A673 (cell line): ENCODE measurements at regions not wholly inside any gene's neighbourhood (a gene's known extent, or its start where the extent isn't known, plus 50 kb on each side); places are given as distances from the start of the nearest gene placed in this dataset.
"Not testable (repeated sequence)": the region's sequence is repeated elsewhere in the genome, so short reads cannot be mapped to it uniquely, and the experiment has no call there.

Experiments used
- BruUV-seq: library from RNA; stranded (reverse); fragments of 400-500 nt; replicated peaks from 2 replicates; lab custom pipeline; 2021; lab: Mats Ljungman, UMichigan
- CTCF ChIA-PET: fragments of 300-600 bp; sonication (Branson Sonifier 250); formaldehyde crosslinking; loops from one replicate; lab custom pipeline; 2022; ENCODE audit warnings: antibody characterized with exemption; lab: Charles Lee
- POLR2A ChIA-PET: fragments of 300-600 bp; sonication (Branson Sonifier 250); formaldehyde crosslinking; loops from one replicate; lab custom pipeline; 2022; ENCODE audit warnings: antibody characterized with exemption; ENCODE audit not compliant: low non-redundant PET; lab: Charles Lee
- DNase-seq: peaks from one replicate; pipeline ENCODE4 v3.0.0-alpha.2; 2015; ENCODE audit warnings: low spot score
- H3K27ac ChIP-seq: fragments of 200-600 bp; sonication (generic); 2 replicates; pipeline ENCODE4 v1.5.1; 2016; ENCODE audit warnings: mixed run types, low read depth, mild to moderate bottlenecking, mixed read lengths, antibody characterized with exemption, low read length; ENCODE audit not compliant: poor library complexity, severe bottlenecking
- H3K27me3 ChIP-seq: fragments of 200-600 bp; sonication (generic); replicated peaks from 2 replicates; pipeline ENCODE4 v1.6.1; 2017; ENCODE audit warnings: mixed run types, low read depth, mild to moderate bottlenecking, mixed read lengths, antibody characterized with exemption, low read length; ENCODE audit not compliant: insufficient read depth, poor library complexity
- H3K36me3 ChIP-seq: fragments of 200-600 bp; sonication (generic); 2 replicates; pipeline ENCODE4 v1.6.1; 2016; ENCODE audit warnings: mixed run types, mild to moderate bottlenecking, mixed read lengths, antibody characterized with exemption, low read length; ENCODE audit not compliant: insufficient read depth, poor library complexity, severe bottlenecking
- H3K4me1 ChIP-seq: fragments of 200-600 bp; sonication (generic); 2 replicates; pipeline ENCODE4 v1.6.1; 2017; ENCODE audit warnings: mixed run types, mild to moderate bottlenecking, mixed read lengths, antibody characterized with exemption, low read length; ENCODE audit not compliant: insufficient read depth, poor library complexity, severe bottlenecking
- H3K4me3 ChIP-seq: fragments of 200-600 bp; sonication (generic); 2 replicates; pipeline ENCODE4 v1.5.1; 2016; ENCODE audit warnings: low read depth, mixed run types, mild to moderate bottlenecking, mixed read lengths, low read length; ENCODE audit not compliant: poor library complexity, severe bottlenecking
- H3K9me3 ChIP-seq: fragments of 200-600 bp; sonication (generic); 2 replicates; pipeline ENCODE4 v1.6.1; 2016; ENCODE audit warnings: mixed run types, low read depth, mild to moderate bottlenecking, mixed read lengths, antibody characterized with exemption, low read length; ENCODE audit not compliant: poor library complexity, severe bottlenecking
- EZH2 ChIP-seq: fragments of 200-600 bp; sonication (generic); IDR thresholded peaks from 2 replicates; pipeline ENCODE4 v1.6.1; 2017; ENCODE audit warnings: borderline replicate concordance, low read depth, mild to moderate bottlenecking, mixed read lengths, antibody characterized with exemption, low read length; ENCODE audit not compliant: poor library complexity, severe bottlenecking
- intact Hi-C: fragments of 100-400 bp; cut with micrococcal nuclease; formaldehyde crosslinking; loops from one replicate; pipeline ENCODE4 v1.10.0; 2022; ENCODE audit not compliant: unreplicated experiment
- TF ChIP-seq, protein P1 (sequence below): fragments of 300-800, 200-600 bp; sonication (generic); conservative IDR thresholded peaks from 2 replicates; pipeline ENCODE4 v1.5.1; 2017; ENCODE audit warnings: low read depth, mild to moderate bottlenecking, antibody characterized with exemption, low read length, moderate library complexity, mixed read lengths

DNA sequence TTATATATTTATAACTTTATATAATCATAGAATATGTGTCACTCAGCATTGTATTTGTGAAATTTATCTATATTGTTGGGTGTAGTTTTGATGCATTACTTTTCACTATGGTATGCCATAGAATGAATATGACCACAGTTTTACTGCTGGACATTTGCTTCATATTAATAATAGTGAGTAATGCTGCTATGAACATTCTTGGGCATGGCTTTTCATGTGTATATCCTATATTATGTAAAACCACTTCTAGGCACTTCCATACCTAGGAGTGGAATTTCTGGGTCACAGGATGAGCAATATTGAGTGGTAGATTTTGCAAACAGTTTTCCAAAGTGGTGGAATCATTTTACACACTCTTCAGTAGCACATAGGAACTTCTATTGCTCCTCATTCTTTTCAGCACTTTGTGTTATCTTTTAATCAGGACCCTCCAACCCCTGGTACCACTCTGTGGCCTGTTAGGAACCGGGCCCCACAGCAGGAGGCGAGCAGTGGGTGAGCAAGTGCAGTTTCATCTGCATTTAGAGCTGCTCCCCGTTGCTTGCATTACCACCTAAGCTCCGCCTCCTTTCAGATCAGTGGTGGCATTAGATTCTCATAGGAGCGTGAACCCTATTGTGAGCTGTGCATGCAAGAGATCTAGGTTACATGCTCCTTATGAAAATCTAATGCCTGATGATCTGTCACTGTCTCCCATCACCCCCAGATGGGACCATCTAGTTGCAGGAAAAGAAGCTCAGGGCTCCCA is 56.0 kb upstream of the CNIH3 start:
- no TSS peak for BruUV-seq
- POLR2A ChIA-PET = no interaction called here
- H3K27ac ChIP-seq = no peak overlapping the region
- H3K36me3 ChIP-seq = no peaks in the 10 kb centered on the region
- H3K4me3 ChIP-seq = no peak overlapping the region
- H3K4me1 ChIP-seq = no peaks in the 10 kb centered on the region
- DNase-seq = no peak
- TF ChIP-seq EZH2 = no peak
- TF ChIP-seq, protein P1, sequence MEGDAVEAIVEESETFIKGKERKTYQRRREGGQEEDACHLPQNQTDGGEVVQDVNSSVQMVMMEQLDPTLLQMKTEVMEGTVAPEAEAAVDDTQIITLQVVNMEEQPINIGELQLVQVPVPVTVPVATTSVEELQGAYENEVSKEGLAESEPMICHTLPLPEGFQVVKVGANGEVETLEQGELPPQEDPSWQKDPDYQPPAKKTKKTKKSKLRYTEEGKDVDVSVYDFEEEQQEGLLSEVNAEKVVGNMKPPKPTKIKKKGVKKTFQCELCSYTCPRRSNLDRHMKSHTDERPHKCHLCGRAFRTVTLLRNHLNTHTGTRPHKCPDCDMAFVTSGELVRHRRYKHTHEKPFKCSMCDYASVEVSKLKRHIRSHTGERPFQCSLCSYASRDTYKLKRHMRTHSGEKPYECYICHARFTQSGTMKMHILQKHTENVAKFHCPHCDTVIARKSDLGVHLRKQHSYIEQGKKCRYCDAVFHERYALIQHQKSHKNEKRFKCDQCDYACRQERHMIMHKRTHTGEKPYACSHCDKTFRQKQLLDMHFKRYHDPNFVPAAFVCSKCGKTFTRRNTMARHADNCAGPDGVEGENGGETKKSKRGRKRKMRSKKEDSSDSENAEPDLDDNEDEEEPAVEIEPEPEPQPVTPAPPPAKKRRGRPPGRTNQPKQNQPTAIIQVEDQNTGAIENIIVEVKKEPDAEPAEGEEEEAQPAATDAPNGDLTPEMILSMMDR = no peak
- intact Hi-C loops = no loop called here
- no peaks in the 10 kb centered on the region for H3K9me3 ChIP-seq
- H3K27me3 ChIP-seq = no peaks in the 10 kb centered on the region
- CTCF ChIA-PET = no interaction called here

DNA sequence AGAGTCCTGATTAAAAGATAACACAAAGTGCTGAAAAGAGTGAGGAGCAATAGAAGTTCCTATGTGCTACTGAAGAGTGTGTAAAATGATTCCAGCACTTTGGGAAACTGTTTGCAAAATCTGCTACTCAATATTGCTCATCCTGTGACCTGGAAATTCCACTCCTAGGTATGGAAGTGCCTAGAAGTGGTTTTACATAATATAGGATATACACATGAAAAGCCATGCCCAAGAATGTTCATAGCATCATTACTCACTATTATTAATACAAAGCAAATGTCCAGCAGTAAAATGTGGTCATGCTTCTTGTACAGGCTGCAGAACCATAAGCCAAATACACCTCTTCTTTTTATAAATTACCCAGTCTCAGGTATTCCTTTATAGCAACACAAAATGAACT is 53.2 kb upstream of the CNIH3 start:
- H3K9me3 ChIP-seq, H3K27me3 ChIP-seq, POLR2A ChIA-PET, H3K27ac ChIP-seq, H3K36me3 ChIP-seq, intact Hi-C loops, CTCF ChIA-PET, BruUV-seq, H3K4me3 ChIP-seq, DNase-seq, H3K4me1 ChIP-seq: not testable (repeated sequence)

DNA sequence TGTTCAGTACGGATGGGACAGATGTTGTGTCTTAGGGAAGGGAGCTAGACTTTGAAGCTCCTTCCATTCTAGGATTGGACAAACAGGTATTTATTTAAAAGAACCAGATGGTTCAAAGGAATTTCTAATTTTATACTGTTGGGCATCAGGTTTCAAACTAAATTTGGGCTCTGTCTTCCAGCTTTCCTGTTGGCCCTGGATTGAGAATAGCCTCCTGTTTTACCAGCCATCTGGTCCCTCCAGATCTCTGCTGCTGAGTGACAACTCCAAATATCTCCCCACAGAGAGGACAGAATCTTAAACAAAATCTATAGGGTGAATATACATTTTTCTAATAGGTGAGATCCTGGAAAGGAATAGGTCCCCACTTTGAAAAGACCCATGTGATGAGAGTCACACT is 52.5 kb upstream of the CNIH3 start:
- BruUV-seq = no TSS peak
- no peaks in the 10 kb centered on the region for H3K4me1 ChIP-seq
- POLR2A ChIA-PET = no interaction called here

More for the DNA sequence above, 52.5 kb upstream of the CNIH3 start:
- CTCF ChIA-PET = no interaction called here
- TF ChIP-seq EZH2 = no peak
- TF ChIP-seq, protein P1 = no peak
- DNase-seq = no peak
- Histone ChIP-seq H3K4me3 (no peak overlapping the region), H3K27me3 (no peaks in the 10 kb centered on the region), H3K27ac (no peak overlapping the region), H3K36me3 (no peaks in the 10 kb centered on the region), H3K9me3 (no peaks in the 10 kb centered on the region)
- intact Hi-C loops = no loop called here
